ENCODE measurements at regions not wholly inside any gene's neighbourhood (a gene's known extent, or its start where the extent isn't known, plus 50 kb on each side); places are given as distances from the start of the nearest gene placed in this dataset.

- Mint-ChIP-seq H3K36me3 (no peaks in the 10 kb centered on the region), H3K9me3 (peaks cover 7% of the 10 kb centered on the region), H3K27me3 (ENCODE audit: low read depth) (no peaks in the 10 kb centered on the region), H3K4me1 (peaks cover 12% of the 10 kb centered on the region), H3K27ac (no peak overlapping the region), H3K4me3 (no peak overlapping the region)
- ATAC-seq (no peak), DNase-seq (ENCODE audit: low spot score) (no peak)
- ChIA-PET CTCF (interaction anchor here (0.6 kb wide), 1 partner anchor 154 kb away, joined by 3 read pairs; no protein-coding TSS in a partner anchor), POLR2A (no interaction called here)
- TF ChIP-seq, protein P1, sequence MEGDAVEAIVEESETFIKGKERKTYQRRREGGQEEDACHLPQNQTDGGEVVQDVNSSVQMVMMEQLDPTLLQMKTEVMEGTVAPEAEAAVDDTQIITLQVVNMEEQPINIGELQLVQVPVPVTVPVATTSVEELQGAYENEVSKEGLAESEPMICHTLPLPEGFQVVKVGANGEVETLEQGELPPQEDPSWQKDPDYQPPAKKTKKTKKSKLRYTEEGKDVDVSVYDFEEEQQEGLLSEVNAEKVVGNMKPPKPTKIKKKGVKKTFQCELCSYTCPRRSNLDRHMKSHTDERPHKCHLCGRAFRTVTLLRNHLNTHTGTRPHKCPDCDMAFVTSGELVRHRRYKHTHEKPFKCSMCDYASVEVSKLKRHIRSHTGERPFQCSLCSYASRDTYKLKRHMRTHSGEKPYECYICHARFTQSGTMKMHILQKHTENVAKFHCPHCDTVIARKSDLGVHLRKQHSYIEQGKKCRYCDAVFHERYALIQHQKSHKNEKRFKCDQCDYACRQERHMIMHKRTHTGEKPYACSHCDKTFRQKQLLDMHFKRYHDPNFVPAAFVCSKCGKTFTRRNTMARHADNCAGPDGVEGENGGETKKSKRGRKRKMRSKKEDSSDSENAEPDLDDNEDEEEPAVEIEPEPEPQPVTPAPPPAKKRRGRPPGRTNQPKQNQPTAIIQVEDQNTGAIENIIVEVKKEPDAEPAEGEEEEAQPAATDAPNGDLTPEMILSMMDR (IDR thresholded peaks at IDR 0.05), result no peak
- TF ChIP-seq GABPB1 (CRISPR knock-in tag; IDR thresholded peaks at IDR 0.05) (peak; percentile 94), E2F5 (CRISPR knock-in tag; IDR thresholded peaks at IDR 0.05) (no peak), IRF2 (CRISPR knock-in tag; IDR thresholded peaks at IDR 0.05; ENCODE audit: borderline replicate concordance, low read depth) (no peak)
- TF ChIP-seq, protein P2, sequence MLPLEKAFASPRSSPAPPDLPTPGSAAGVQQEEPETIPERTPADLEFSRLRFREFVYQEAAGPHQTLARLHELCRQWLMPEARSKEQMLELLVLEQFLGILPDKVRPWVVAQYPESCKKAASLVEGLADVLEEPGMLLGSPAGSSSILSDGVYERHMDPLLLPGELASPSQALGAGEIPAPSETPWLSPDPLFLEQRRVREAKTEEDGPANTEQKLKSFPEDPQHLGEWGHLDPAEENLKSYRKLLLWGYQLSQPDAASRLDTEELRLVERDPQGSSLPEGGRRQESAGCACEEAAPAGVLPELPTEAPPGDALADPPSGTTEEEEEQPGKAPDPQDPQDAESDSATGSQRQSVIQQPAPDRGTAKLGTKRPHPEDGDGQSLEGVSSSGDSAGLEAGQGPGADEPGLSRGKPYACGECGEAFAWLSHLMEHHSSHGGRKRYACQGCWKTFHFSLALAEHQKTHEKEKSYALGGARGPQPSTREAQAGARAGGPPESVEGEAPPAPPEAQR (CRISPR knock-in tag; IDR thresholded peaks at IDR 0.05), result no peak
These were observed 341.0 kb upstream of the SULF2 start for GRCh38 chr20:48126227-48126740.

GRCh38 chr20:48124960-48125359, 339.7 kb upstream of the SULF2 start:
- Mint-ChIP-seq H3K4me1 (peaks cover 12% of the 10 kb centered on the region), H3K4me3 (no peak overlapping the region), H3K27ac (no peak overlapping the region), H3K9me3 (peaks cover 15% of the 10 kb centered on the region), H3K36me3 (no peaks in the 10 kb centered on the region), H3K27me3 (ENCODE audit: low read depth) (no peaks in the 10 kb centered on the region)
- ATAC-seq (no peak), DNase-seq (ENCODE audit: low spot score) (no peak)
- POLR2A ChIA-PET, result no interaction called here
- no peak for TF ChIP-seq ZNF121 (CRISPR knock-in tag; IDR thresholded peaks at IDR 0.05)
- TF ChIP-seq JUN (CRISPR knock-in tag; IDR thresholded peaks at IDR 0.05), result no peak
- no peak for TF ChIP-seq ERG (CRISPR knock-in tag; IDR thresholded peaks at IDR 0.05)
- no peak for TF ChIP-seq ARID4B (CRISPR knock-in tag; IDR thresholded peaks at IDR 0.05; ENCODE audit: borderline replicate concordance)
- TF ChIP-seq NFYB (CRISPR knock-in tag; conservative IDR thresholded peaks at IDR 0.05; ENCODE audit: low read depth), result no peak
- TF ChIP-seq FOXP1 (CRISPR knock-in tag; IDR thresholded peaks at IDR 0.05; ENCODE audit: borderline replicate concordance), result no peak
- no peak for TF ChIP-seq TCF7 (CRISPR knock-in tag; IDR thresholded peaks at IDR 0.05; ENCODE audit: low read depth)
- TF ChIP-seq, protein P3, sequence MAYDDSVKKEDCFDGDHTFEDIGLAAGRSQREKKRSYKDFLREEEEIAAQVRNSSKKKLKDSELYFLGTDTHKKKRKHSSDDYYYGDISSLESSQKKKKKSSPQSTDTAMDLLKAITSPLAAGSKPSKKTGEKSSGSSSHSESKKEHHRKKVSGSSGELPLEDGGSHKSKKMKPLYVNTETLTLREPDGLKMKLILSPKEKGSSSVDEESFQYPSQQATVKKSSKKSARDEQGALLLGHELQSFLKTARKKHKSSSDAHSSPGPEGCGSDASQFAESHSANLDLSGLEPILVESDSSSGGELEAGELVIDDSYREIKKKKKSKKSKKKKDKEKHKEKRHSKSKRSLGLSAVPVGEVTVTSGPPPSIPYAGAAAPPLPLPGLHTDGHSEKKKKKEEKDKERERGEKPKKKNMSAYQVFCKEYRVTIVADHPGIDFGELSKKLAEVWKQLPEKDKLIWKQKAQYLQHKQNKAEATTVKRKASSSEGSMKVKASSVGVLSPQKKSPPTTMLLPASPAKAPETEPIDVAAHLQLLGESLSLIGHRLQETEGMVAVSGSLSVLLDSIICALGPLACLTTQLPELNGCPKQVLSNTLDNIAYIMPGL (CRISPR knock-in tag; IDR thresholded peaks at IDR 0.05), result no peak
- no peak for TF ChIP-seq SMAD4 (CRISPR knock-in tag; IDR thresholded peaks at IDR 0.05)
- TF ChIP-seq GTF2I (CRISPR knock-in tag; conservative IDR thresholded peaks at IDR 0.05), result no peak
- no peak for TF ChIP-seq NR1H2 (CRISPR knock-in tag; IDR thresholded peaks at IDR 0.05)
- no peak for TF ChIP-seq FOXJ3 (CRISPR knock-in tag; IDR thresholded peaks at IDR 0.05; ENCODE audit: borderline replicate concordance)
- no peak for TF ChIP-seq ZNF423 (CRISPR knock-in tag; IDR thresholded peaks at IDR 0.05)
- TF ChIP-seq, protein P2 (CRISPR knock-in tag; IDR thresholded peaks at IDR 0.05), result no peak
- TF ChIP-seq SOX15 (CRISPR knock-in tag; IDR thresholded peaks at IDR 0.05), result no peak
- CTCF ChIA-PET, result interaction anchor here (1.1 kb wide), 1 partner anchor 270 kb away, joined by 3 read pairs; no protein-coding TSS in a partner anchor
